D721Med (cell line): ENCODE measurements at regions not wholly inside any gene's neighbourhood (a gene's known extent, or its start where the extent isn't known, plus 50 kb on each side); places are given as distances from the start of the nearest gene placed in this dataset.
A peak's percentile ranks its signal among the peaks of the same experiment; 100 is the strongest.

ENCODE experiments used
- DNase-seq: peaks from one replicate; pipeline ENCODE4 v3.0.0; 2011; ENCODE audit warnings: low spot score; ENCODE audit not compliant: insufficient read length
- FAIRE-seq: peaks from 2 replicates; lab custom pipeline; 2011; peaks lifted over from hg19 to GRCh38; lab: Jason Lieb, UNC
- TF ChIP-seq, protein P1 (sequence below): IDR thresholded peaks from 2 replicates; pipeline ENCODE4 v1.5.1; 2012; ENCODE audit warnings: mild to moderate bottlenecking, control low read depth; ENCODE audit not compliant: insufficient read depth; ENCODE audit errors: missing control alignments

DNA sequence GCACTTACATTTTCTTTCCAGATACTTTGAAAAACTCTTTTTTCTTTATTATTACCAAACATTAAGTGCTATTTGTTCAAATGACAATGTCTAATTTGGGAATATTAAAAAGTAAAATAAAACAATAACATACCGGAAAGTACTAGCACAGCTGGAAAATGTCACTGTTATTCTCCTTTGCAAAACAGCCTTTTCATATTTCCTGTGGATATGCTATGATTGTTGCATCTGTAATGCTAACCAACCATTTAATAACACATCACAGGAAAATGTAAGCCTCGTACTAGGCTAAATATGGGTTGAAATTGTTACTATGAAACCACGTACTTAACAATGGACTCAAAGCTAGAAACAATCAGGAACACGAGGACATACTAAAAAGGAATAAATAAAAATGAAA is 298.1 kb downstream of the CBLN2 start:
- TF ChIP-seq, protein P1, sequence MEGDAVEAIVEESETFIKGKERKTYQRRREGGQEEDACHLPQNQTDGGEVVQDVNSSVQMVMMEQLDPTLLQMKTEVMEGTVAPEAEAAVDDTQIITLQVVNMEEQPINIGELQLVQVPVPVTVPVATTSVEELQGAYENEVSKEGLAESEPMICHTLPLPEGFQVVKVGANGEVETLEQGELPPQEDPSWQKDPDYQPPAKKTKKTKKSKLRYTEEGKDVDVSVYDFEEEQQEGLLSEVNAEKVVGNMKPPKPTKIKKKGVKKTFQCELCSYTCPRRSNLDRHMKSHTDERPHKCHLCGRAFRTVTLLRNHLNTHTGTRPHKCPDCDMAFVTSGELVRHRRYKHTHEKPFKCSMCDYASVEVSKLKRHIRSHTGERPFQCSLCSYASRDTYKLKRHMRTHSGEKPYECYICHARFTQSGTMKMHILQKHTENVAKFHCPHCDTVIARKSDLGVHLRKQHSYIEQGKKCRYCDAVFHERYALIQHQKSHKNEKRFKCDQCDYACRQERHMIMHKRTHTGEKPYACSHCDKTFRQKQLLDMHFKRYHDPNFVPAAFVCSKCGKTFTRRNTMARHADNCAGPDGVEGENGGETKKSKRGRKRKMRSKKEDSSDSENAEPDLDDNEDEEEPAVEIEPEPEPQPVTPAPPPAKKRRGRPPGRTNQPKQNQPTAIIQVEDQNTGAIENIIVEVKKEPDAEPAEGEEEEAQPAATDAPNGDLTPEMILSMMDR: no peak
- DNase-seq (no peak), FAIRE-seq (peak; percentile 94)

DNA sequence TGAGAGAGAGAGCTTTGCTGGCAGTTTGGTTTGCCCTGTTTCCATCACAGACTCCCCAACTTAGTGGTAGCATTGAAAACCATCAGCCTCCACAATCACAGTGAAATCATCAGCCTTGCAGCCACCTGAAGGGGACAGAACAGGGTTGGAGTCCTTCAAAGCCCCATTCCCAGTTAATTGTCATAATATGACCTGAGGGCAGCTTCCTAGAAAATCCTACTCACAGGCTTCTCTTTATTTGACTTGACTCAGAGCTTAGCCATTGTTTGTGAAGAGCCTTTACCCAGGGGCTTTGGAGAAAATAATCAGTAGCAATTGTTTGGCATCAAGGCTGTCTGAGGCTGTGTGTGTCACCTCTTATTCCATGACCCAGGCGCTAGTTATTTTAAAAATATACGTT is 308.7 kb downstream of the CBLN2 start:
- DNase-seq: no peak
- peak; percentile 95 for FAIRE-seq
- TF ChIP-seq, protein P1: no peak

DNA sequence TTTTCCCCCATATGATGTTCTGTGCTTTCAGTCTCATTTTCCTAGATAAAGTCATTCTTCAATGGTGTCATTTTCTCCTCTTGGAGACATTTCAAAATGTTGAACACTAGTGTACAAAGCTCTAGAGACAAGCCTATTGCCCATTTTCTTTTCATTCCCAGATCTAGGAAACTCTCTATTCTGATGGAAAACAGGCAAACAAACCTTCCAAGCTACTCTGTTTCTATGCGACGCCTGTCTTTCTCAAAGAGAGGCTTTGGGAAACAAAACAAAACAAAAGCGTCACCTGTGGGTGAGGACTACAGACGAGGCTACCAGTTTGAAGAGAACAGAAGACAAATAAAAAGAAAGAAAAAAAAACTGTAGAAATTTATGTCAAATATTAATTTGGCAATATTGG is 311.0 kb downstream of the CBLN2 start:
- TF ChIP-seq, protein P1: no peak
- FAIRE-seq (peak; percentile 98), DNase-seq (no peak)

DNA sequence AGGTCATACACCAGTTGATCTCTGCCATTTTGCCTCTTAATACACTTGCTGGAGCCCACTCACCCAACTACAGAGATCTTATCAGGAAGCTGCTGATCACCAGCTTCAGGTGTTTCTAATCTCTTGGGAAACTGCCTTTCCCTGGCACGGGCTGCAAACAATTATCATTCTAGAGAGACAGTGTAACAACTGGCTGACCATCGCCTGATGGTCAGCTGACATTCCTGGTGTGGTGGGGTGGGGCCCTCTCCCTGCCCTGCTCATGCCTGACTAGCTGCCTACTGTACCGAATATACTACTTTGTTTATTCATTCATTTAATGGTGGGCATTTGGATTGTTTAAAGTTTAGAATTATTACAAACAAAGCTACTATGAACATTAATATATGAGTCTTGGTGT is 311.5 kb downstream of the CBLN2 start:
- DNase-seq (no peak), FAIRE-seq (peak; percentile 16)
- TF ChIP-seq, protein P1: no peak

DNA sequence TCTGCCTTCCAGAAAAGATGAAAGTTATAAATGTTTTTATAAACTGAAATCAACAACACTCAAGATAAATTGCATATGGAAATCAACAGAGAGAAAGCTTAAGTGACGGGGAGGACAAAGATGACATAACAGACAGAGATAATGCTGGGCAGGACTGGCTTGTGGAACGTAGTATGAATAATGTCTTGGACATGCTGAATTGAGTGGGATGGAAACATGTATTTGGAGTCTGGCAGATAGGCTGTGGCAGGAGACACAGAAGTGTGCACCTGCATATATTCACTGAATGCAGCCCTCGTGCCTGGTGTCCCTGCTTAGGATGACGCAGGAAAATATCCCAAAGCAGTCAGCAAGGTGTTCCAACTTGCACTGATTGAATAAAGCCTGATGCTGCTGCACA is 318.2 kb downstream of the CBLN2 start:
- TF ChIP-seq, protein P1: no peak
- DNase-seq: no peak
- no peak for FAIRE-seq

DNA sequence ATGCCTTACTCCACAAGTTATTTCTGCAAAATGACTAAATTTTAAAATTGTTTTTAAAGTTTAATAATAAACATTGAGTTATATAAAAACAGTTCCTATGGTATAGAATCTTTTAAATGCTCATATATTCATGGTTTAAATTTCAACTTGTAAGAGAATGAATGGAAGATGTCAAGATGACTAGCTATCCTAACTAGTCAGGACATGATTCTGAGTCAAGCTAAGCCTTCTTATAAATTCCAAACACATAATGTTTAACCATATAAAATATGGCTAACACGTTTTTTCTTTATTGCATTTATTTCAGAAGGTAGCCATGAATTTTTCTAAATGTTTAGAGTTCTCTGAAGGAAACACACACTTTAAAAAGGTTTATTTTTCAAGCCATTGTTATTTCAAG is 320.4 kb downstream of the CBLN2 start:
- FAIRE-seq: no peak
- DNase-seq: no peak
- TF ChIP-seq, protein P1: no peak

DNA sequence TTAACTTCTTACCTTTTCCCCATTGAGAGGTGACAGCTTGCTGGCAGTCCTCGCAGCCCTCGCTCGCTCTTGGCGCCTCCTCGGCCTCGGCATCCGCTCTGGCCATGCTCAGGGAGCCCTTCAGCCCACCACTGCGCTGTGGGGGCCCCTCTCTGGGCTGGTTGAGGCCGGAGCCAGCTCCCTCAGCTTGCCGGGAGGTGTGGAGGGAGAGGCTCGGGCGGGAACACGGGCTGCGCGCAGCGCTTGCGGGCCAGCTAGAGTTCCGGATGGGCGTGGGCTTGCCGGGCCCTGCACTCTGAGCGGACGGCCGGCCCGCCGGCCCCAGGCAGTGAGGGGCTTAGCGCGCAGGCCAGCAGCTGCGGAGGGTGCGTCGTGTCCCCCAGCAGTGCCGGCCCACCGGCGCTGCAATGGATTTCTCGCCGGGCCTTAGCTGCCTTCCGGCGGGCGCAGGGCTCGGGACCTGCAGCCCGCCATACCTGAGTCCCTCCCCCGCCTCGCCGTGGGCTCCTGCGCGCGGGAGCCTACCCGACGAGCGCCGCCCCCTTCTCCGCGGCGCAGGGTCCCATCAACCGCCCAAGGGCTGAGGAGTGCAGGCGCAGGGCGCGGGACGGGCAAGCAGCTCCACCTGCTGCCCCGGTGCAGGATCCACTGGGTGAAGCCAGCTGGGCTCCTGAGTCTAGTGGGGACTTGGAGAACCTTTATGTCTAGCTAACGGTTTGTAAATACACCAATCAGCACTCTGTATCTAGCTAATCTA is 335.0 kb downstream of the CBLN2 start:
- no peak for FAIRE-seq
- TF ChIP-seq, protein P1: no peak
- no peak for DNase-seq
